GM12878 (cell line): ENCODE measurements at regions not wholly inside any gene's neighbourhood (a gene's known extent, or its start where the extent isn't known, plus 50 kb on each side); places are given as distances from the start of the nearest gene placed in this dataset.

ENCODE experiments used
- ATAC-seq: fragments of 200-7000 bp; cut with Tn5 transposase; 3 replicates; pipeline ENCODE4 v1.9.1; 2020; ENCODE audit warnings: mild to moderate bottlenecking, moderate library complexity
- BruUV-seq: library from RNA; stranded (reverse); fragments of 400-500 nt; replicated peaks from 2 replicates; lab custom pipeline; 2021; lab: Mats Ljungman, UMichigan
- CTCF ChIA-PET: fragments of 300-600 bp; sonication (Branson Sonifier 250); formaldehyde crosslinking; extraction: SDS; loops from one replicate; lab custom pipeline; 2021; ENCODE audit warnings: inconsistent platforms; lab: Yijun Ruan, JAX
- POLR2A ChIA-PET: fragments of 350-600 bp; formaldehyde crosslinking; extraction: SDS; loops from one replicate; lab custom pipeline; 2021; ENCODE audit warnings: inconsistent platforms; lab: Charles Lee
- RAD21 ChIA-PET: fragments of 300-600 bp; sonication (Branson Sonifier 250); formaldehyde crosslinking; loops from one replicate; lab custom pipeline; 2023; ENCODE audit warnings: antibody characterized with exemption; ENCODE audit not compliant: unreplicated experiment; lab: Charles Lee
- SMC1A ChIA-PET: fragments of 300-600 bp; sonication (Branson Sonifier 250); formaldehyde crosslinking; loops from one replicate; lab custom pipeline; 2023; ENCODE audit not compliant: unreplicated experiment, uncharacterized antibody; lab: Charles Lee
- DNase-seq: peaks from one replicate; pipeline ENCODE4 v3.0.0-alpha.2; 2011; ENCODE audit warnings: low read depth, low spot score
- FAIRE-seq: peaks from 3 replicates; lab custom pipeline; 2011; peaks lifted over from hg19 to GRCh38; lab: Jason Lieb, UNC
- H2AFZ ChIP-seq: 2 replicates; pipeline ENCODE4 v1.6.0; 2011; ENCODE audit warnings: low read depth, low read length, control low read depth; ENCODE audit not compliant: control insufficient read depth
- H3K27ac ChIP-seq: 2 replicates; pipeline ENCODE4 v1.5.1; 2011; ENCODE audit warnings: control low read depth; ENCODE audit not compliant: control insufficient read depth, insufficient read depth
- H3K27me3 ChIP-seq, 2 experiments: replicated peaks in 1 of 2; 2 replicates each; pipeline versions ENCODE4 v1.6.0 to v1.6.1; 2011; ENCODE audit warnings: low read length in 1 of 2; ENCODE audit not compliant: control insufficient read depth in 2 of 2, insufficient read depth in 2 of 2
- H3K36me3 ChIP-seq, 2 experiments: 2 replicates each; pipeline ENCODE4 v1.5.1; 2011; ENCODE audit warnings: low read length in 1 of 2; ENCODE audit not compliant: control insufficient read depth in 2 of 2, insufficient read depth in 2 of 2
- H3K4me1 ChIP-seq: 2 replicates; pipeline ENCODE4 v1.6.1; 2011; ENCODE audit warnings: mild to moderate bottlenecking, low read length, moderate library complexity, mixed read lengths; ENCODE audit not compliant: control insufficient read depth, insufficient read depth
- H3K4me2 ChIP-seq: 2 replicates; pipeline ENCODE4 v1.6.0; 2011; ENCODE audit warnings: control low read depth; ENCODE audit not compliant: control insufficient read depth, insufficient read depth
- H3K4me3 ChIP-seq: fragments of 200-600 bp; sonication (generic); 2 replicates; pipeline ENCODE4 v1.5.1; 2016
- H3K79me2 ChIP-seq: 2 replicates; pipeline ENCODE4 v1.6.0; 2011; ENCODE audit warnings: low read length; ENCODE audit not compliant: control insufficient read depth, insufficient read depth
- H3K9ac ChIP-seq: 2 replicates; pipeline ENCODE4 v1.8.0; 2011; ENCODE audit warnings: low read length, control low read depth, mixed read lengths; ENCODE audit not compliant: control insufficient read depth, insufficient read depth
- H3K9me3 ChIP-seq: replicated peaks from 3 replicates; pipeline ENCODE4 v1.5.1; 2011; ENCODE audit warnings: mild to moderate bottlenecking, low read length; ENCODE audit not compliant: control insufficient read depth, insufficient read depth
- H4K20me1 ChIP-seq: 2 replicates; pipeline ENCODE4 v1.6.0; 2011; ENCODE audit not compliant: control insufficient read depth, insufficient read depth
- E2F8 ChIP-seq: fragments of 450-650 bp; IDR thresholded peaks from 2 replicates; pipeline ENCODE4 v1.6.1; 2018; ENCODE audit warnings: mild to moderate bottlenecking, low read depth, moderate library complexity; ENCODE audit not compliant: partially characterized antibody
- ETV6 ChIP-seq, 2 experiments: fragments of 450-650 bp in 1 of 2; IDR thresholded peaks in 1 of 2; conservative IDR thresholded peaks in 1 of 2; 2 replicates each; pipeline ENCODE4 v1.6.1; 2014; ENCODE audit warnings: antibody characterized with exemption in 1 of 2, borderline replicate concordance in 1 of 2, low read depth in 1 of 2, mild to moderate bottlenecking in 1 of 2, moderate library complexity in 1 of 2
- IKZF1 ChIP-seq: fragments of 450-650 bp; conservative IDR thresholded peaks from 2 replicates; pipeline ENCODE4 v1.6.1; 2017; ENCODE audit warnings: antibody characterized with exemption, mild to moderate bottlenecking
- MAX ChIP-seq: IDR thresholded peaks from 2 replicates; pipeline ENCODE4 v1.6.1; 2012; ENCODE audit warnings: low read depth, low read length, improper control_type of control experiment
- MYB ChIP-seq: fragments of 150-350 bp; IDR thresholded peaks from 2 replicates; pipeline ENCODE4 v1.6.1; 2014; ENCODE audit warnings: mild to moderate bottlenecking, low read depth, low read length, borderline replicate concordance
- NFXL1 ChIP-seq: fragments of 450-650 bp; IDR thresholded peaks from 2 replicates; pipeline ENCODE4 v1.6.1; 2017; ENCODE audit warnings: antibody characterized with exemption, mild to moderate bottlenecking, borderline replicate concordance
- NRF1 ChIP-seq: conservative IDR thresholded peaks from 2 replicates; pipeline ENCODE4 v1.6.1; 2011; ENCODE audit warnings: mild to moderate bottlenecking, low read depth, low read length, improper control_type of control experiment
- PAX5 ChIP-seq: IDR thresholded peaks from 2 replicates; pipeline ENCODE4 v1.6.1; 2011; ENCODE audit warnings: low read depth, low read length, borderline replicate concordance
- PKNOX1 ChIP-seq: fragments of 450-650 bp; IDR thresholded peaks from 2 replicates; pipeline ENCODE4 v1.6.1; 2016; ENCODE audit warnings: mild to moderate bottlenecking
- RB1 ChIP-seq: fragments of 450-650 bp; formaldehyde crosslinking; IDR thresholded peaks from 2 replicates; pipeline ENCODE4 v1.6.1; 2017; ENCODE audit warnings: mild to moderate bottlenecking, borderline replicate concordance
- RCOR1 ChIP-seq: conservative IDR thresholded peaks from 2 replicates; pipeline ENCODE4 v1.6.1; 2012; ENCODE audit warnings: low read depth, low read length, improper control_type of control experiment
- SMC3 ChIP-seq: IDR thresholded peaks from 2 replicates; pipeline ENCODE4 v1.6.1; 2011; ENCODE audit warnings: low read length, improper control_type of control experiment, borderline replicate concordance
- ZNF207 ChIP-seq: fragments of 450-650 bp; IDR thresholded peaks from 2 replicates; pipeline ENCODE4 v1.6.1; 2014; ENCODE audit warnings: antibody characterized with exemption, mild to moderate bottlenecking, borderline replicate concordance
- ZNF217 ChIP-seq: fragments of 450-650 bp; IDR thresholded peaks from 2 replicates; pipeline ENCODE4 v1.6.1; 2017; ENCODE audit warnings: antibody characterized with exemption, mild to moderate bottlenecking
- ZZZ3 ChIP-seq: IDR thresholded peaks from 2 replicates; pipeline ENCODE4 v1.6.1; 2011; ENCODE audit warnings: low read depth; ENCODE audit not compliant: control insufficient read depth, insufficient read length
- WGBS: methylation state at CpG from one replicate; pipeline ENCODE4 v1.1.6; 2016; ENCODE audit warnings: low lambda C conversion rate; ENCODE audit not compliant: insufficient replicate concordance, insufficient coverage; ENCODE audit errors: missing lambda C conversion rate; 5-methylcytosine and 5-hydroxymethylcytosine counted together
- in situ Hi-C: fragments of 300-500 bp; cut with MboI; formaldehyde crosslinking; loops from 9 replicates; pipeline ENCODE4 v1.14.3; 2018; ENCODE audit warnings: mixed read lengths
- intact Hi-C: fragments of 100-400 bp; cut with micrococcal nuclease; formaldehyde crosslinking; loops from one replicate; pipeline ENCODE4 v1.14.2; 2022; ENCODE audit not compliant: unreplicated experiment

DNA sequence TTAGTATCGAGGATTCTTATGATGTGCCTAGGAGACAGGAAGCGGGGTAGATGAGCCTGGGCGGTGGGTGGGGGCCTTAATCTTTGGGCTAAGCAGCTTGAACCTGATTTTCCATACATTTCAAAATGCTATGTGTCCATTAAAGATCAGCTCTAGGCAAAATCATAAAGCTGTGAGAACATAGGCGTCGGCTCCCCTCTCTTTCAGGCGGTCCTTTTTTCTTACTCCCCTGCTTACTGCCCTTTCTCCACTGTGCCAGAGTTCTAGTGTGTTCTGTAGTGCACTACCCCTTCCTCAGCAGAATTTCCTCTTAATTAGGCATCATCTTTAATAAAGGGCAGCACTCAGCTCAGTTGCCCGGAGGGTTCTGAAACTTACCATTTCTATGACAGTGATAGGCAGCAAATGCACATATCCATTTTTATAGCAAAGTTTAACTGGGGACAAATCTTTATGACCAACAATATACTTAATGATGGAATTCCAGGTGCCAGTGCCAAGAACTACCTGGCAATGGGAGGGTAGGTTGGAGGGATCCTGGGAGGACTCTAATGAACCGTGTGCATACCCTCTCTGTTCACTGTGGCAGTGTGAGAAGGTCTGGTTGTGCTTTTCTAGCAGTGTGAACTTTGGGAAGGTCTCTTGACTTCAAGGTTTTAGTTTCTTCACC lies 404.5 kb upstream of the TPM1 start:
- no peak for ATAC-seq
- H3K9ac ChIP-seq, result no peak overlapping the region
- POLR2A ChIA-PET, result no interaction called here

More for the DNA sequence above, 404.5 kb upstream of the TPM1 start:
- TF ChIP-seq ETV6 (conservative IDR thresholded peaks at IDR 0.05 in 1 of 2, IDR thresholded peaks at IDR 0.05 in 1 of 2; ENCODE audit: borderline replicate concordance in 1 of 2, low read depth in 1 of 2) (no peak), PKNOX1 (no peak), MYB (no peak), ZNF207 (no peak), ZNF217 (no peak), RB1 (no peak), IKZF1 (no peak), NRF1 (no peak), PAX5 (no peak), ZZZ3 (no peak), E2F8 (no peak), RCOR1 (no peak), NFXL1 (no peak), SMC3 (no peak), MAX (no peak)
- no peak overlapping the region for H3K4me2 ChIP-seq
- BruUV-seq, result no TSS peak
- CTCF ChIA-PET, result no interaction called here
- H3K79me2 ChIP-seq, result no peaks in the 10 kb centered on the region
- SMC1A ChIA-PET, result no interaction called here
- H3K27ac ChIP-seq, result no peak overlapping the region
- RAD21 ChIA-PET, result no interaction called here
- intact Hi-C loops (no loop called here), in situ Hi-C loops (no loop called here)
- 51% methylated on average over 8 of the region's 8 CpGs for WGBS
- FAIRE-seq, result no peak
- H3K27me3 ChIP-seq, result no peaks in the 10 kb centered on the region; a peak in 1 of 4 replicates
- no peaks in the 10 kb centered on the region; the same call in 1 of the 2 replicates for H4K20me1 ChIP-seq
- no peak overlapping the region for H3K4me3 ChIP-seq
- H2AFZ ChIP-seq, result no peak overlapping the region
- H3K9me3 ChIP-seq, result no peaks in the 10 kb centered on the region
- H3K4me1 ChIP-seq, result no peaks in the 10 kb centered on the region
- H3K36me3 ChIP-seq, result no peaks in the 10 kb centered on the region
- no peak for DNase-seq
